T47D (cell line): ENCODE measurements at regions not wholly inside any gene's neighbourhood (a gene's known extent, or its start where the extent isn't known, plus 50 kb on each side); places are given as distances from the start of the nearest gene placed in this dataset.

Experiments
- DNase-seq, 2 experiments: peaks; one replicate each; pipeline versions ENCODE4 v3.0.0 to v3.0.0-alpha.2; 2011 to 2012; ENCODE audit warnings: low read depth in 1 of 2, low spot score in 1 of 2
- JUND ChIP-seq: IDR thresholded peaks from 2 replicates; pipeline ENCODE4 v1.6.1; 2012; ENCODE audit warnings: low read depth
- in situ Hi-C: cut with HindIII; loops from 2 replicates; pipeline ENCODE4 v1.10.0; 2016; ENCODE audit warnings: low sequenced_read_pairs, low pct_unique_long_range_greater_than_20kb

DNA sequence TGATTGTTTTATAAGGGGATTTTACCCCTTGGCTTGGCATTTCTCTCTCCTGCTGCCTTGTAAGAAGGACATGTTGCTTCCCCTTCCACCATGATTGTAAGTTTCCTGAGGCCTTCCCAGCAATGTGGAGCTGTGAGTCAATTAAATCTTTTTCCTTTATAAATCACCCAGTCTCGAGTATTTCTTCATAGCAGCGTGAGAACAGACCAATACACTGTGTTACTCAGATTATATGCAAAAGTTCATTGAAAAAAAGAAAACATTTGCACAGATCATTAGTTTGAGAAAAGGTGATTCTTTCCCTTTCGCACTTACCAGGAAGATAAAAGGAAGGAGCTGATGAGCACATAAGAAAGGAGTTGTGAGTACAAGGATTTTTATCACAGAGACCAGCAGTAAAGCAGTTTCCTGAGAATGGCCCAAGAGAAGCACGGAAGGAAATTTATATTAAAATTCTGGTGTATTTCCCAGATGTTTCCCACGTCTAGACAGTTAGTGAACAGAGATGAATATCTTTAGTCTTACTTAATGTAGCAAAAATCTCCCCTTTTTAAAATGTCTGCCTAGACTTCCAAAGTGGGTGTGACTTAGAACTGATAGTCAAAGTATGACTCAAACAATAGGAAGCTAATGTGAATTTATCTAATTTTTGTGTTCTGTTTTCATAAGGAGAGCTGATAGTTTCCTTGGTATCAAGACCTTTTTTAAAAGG is 431.8 kb upstream of the SGCG start:
- TF ChIP-seq JUND: no peak
- in situ Hi-C loops: no loop called here
- DNase-seq: no peak

DNA sequence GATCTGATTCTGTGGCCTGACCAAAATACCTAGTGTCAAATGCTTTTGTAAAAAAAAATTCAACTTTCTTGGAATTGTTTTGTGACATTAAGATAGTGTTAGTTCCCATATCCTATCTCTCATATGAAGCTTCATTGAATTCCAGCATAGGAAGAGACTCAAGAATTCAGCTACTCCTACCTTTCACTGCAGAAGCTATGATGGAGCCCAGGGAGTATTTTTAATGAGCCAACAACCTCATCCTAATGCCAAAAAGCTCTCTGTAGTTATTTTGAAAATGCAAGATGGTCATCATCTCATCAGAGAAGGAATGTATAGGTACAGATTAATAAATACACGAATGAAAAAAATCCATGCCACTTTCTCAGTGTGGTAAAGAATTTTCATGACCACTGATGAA is 431.2 kb upstream of the SGCG start:
- in situ Hi-C loops: no loop called here
- no peak for TF ChIP-seq JUND
- no peak for DNase-seq

DNA sequence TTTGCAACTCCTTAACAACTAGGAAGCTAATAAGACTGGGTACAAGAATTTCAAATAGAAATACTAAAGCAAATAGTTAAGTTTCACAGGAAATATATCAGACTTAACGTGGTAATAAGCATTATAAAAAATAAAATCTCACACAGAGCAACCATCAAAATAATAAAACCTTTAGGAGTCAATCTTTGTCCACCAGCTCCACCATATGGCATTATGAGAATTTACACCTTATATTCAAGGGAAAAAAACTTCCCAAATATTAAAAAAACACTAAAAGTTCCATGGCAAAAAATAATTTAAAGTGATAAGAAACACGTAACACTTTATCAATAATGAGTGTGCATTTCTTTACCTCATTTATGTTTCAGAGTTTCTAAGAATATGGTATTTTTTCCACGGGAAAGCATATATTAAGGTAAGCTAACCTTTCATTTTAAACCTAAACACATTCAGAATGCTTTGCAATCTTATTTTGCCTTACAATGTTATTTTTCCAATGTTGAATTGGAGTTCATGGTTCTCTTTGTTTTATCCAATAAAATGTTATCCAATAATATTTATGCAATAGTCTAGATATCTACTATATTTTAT is 423.2 kb upstream of the SGCG start:
- DNase-seq: peak in 1 of 2 experiments; percentile 30
- in situ Hi-C loops: no loop called here
- no peak for TF ChIP-seq JUND

DNA sequence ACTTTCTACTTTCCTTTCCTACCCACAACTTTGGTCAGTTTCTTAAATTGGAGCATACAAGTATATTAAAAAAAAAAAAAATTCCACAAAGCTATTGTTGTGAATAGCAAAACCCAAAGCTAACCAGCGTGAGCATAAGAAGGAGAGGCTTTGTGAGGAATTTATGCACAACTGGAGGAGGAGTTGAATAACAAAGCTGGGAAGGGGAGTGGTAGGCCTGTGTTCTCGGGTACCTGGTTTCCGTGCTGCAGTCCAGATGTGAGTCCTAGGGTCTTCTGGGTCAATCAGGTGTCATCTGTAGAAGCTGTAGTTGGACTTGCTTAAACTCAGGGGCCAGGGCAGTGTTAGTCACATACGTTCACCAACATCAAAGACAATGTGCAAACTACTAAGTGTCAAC is 422.5 kb upstream of the SGCG start:
- DNase-seq: no peak
- no peak for TF ChIP-seq JUND
- in situ Hi-C loops: no loop called here

DNA sequence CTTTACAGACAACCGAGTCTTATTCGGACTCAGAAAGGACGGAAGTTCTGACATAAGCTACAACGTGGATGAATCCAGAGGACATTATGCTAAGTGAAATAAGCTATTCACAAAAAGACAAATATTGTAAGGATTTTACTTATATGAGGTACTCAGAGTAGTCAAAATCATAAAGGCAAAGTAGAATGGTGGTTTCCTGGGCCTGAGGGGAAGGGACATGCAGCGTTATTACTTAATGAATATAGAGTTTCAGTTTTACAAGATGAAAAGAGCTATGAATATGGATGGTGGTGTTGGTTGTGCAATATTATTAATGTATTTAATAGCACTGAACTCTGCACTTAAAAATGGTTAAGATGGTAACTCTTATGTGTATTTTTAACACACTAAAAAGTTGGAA is 419.1 kb upstream of the SGCG start:
- no peak for DNase-seq
- in situ Hi-C loops: no loop called here
- TF ChIP-seq JUND: no peak

DNA sequence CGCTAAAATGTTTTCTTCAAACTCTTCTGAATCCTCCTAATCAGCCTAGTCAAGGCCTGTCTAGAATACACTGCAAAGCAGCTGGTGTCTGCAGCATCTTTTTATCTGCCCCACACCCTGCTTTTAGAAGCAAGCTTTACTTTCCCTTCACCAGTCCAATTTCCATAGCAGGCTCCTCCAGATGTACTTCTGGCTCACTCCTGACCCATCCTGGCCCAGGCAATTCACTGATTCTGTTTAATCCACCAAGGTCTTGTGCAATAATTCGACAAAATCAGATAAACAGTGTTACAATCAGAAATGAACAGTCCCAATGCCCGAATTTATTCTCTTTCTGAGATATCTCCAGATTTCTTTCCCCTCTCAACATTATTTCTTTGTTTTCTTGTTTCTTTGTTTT is 415.2 kb upstream of the SGCG start:
- in situ Hi-C loops: no loop called here
- no peak for TF ChIP-seq JUND
- DNase-seq: no peak

DNA sequence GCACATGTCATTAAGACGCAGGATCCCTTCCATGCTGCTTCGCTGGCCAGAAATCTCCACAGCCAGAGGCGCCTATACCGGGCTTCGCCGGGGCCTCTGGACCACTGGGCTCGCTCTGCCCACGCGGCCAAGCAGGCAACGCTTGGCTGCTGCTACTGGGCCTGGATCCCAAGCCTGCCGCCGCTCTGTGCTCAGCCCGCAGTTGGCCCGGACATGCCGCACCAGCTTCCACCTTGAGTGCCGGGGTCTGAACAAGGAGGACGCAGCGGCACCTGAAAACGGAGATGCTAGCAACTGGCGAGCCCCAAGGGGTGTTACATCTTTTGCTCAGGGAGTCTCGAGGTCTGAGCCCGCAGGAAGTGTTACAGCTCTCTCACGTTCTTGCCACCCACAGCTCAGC is 409.9 kb upstream of the SGCG start:
- no peak for TF ChIP-seq JUND
- no peak for DNase-seq
- in situ Hi-C loops: no loop called here

DNA sequence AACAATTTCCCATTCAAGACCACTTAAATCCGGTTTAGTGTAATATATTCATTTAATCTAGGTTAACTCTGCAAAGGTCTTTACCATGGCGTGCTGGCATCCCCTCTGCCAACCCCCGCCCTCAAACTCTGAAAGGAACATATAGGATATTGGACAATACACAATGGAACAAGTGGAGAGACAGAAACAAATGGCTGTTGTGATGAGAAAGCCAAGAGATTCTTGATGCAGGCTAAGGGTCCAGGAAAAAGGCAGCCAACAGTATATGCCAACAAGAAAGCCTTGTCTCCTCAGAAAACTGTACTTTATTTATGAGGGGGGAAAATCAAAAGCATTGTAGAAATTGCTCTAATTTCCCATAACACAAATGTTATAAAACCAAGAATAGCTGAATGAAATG is 407.3 kb upstream of the SGCG start:
- no peak for TF ChIP-seq JUND
- in situ Hi-C loops: no loop called here
- no peak for DNase-seq

DNA sequence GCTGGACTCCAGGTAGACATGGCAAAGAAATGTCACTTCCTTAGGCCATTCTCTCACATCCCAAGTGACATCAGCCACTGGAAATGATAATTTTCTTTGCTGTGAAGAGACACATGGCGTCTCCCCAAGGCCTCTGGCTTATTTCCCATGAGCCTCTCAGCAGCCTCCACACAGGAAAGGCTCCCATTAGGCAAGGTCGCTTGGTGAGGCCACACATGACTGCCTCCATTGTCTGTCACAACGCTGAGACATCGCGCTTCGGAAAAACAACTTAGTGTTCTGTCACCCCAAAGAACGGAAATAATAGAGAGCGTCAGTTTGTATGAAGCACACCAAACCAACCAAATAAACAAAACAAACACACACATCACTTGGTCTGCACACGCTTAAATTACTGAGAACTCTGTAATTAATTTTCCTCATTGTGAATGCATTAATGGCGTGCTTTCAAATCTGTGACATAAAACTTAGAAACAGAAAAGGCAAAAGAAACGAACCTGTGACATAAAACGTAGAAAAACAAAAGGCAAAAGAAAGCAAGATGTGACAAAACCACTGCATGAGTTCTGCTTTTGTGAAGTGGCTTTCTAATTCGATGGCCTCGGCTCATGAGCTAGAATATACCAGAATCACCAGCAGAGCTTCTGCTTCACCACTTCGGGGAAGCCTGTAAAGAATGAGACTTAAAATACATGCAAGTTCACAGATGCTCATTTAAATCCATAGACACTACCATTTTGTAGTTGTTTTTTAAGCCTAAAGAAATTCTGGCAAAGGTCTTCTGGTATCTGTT is 404.2 kb upstream of the SGCG start:
- in situ Hi-C loops: no loop called here
- no peak for TF ChIP-seq JUND
- DNase-seq: no peak

DNA sequence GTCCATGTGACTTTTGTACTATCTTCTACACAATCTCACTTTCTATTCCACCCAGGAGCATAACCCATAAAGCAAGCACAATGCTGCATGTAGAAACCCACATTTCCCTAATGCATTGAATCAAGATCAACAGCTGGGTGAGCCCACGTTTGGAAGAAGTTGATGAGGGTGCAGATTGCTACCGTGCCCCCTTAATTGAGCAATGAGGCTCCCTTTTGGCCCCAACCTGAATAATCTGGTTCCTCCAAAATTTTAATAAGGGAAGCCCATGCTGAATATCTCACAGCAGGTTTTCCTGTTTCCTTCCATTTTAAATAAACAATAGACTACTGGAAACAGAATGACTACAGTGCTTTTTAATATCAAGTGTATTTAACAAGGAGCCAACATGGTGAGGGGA is 403.6 kb upstream of the SGCG start:
- DNase-seq: no peak
- in situ Hi-C loops: no loop called here
- no peak for TF ChIP-seq JUND

DNA sequence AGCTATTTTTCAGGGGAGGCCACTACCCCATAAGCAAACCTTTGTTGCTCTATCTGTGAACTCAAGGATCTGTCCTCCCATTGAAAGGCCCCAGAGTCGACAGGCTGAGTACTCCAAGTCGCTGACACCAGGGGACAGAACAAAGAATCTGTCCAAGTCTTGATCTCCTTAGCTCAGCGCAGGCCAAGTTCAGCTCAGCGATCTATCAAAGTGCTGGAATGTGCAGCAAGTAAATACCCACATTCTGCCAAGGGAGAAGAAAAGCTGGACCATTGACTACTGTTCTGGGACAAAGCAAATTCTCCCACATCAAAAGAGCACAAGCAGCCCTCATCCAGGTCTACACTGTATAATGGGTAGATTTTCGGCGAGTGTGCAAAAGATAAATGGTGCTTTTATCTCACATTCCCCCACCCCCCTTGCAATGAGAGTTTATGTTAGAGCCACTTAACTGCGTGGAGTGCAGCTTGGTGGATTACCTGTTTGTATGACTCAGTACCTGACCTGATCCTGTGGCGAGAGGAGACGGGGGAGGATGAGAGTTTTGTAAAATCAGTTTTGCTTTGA is 391.7 kb upstream of the SGCG start:
- in situ Hi-C loops: no loop called here
- no peak for TF ChIP-seq JUND
- DNase-seq: no peak

DNA sequence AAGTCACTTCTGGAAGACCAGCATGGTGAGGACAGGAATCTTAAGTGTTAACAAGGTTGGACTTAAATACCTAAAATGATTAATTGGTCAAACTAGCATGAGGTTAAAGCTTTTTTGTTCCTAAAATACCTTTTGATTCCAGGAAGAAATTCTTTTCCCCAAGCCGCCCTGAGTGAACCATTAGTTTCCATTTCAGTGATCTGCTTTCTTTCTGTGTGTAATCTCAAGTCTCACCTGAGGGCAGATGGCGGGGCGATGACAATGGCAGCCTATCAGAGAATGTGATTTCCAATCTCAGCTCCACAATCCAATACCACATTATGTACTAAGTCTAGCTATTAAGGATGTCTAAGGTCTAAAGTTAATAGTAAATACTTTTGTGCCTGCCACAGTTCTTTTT is 390.9 kb upstream of the SGCG start:
- TF ChIP-seq JUND: no peak

DNA sequence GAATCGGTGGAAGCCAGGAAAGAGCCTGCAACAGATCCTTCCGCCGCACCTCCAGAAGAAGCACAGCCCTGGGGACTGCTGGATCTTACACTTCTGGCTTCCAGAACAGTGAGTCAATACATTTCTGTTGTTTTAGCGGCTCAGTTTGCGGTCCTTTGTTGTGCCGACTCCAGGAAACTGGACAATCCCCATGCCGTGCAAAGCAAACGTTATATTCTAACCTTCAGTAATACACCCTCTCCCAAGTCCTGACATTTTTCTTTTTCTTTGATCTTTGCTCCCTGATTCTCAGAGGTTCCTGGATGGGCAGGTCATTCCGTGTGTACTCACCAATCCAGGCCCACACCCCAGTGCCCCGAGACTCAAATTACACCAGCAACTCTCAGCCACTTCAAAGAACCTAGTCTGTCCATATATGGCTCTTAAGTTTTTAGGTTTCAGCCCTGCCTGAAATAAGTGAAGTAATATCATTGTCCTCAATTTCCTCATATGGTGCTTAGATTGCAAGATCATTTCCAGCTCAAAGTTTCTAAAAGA is 387.1 kb upstream of the SGCG start:
- in situ Hi-C loops: no loop called here
- DNase-seq: no peak
- TF ChIP-seq JUND: no peak

More for the DNA sequence above, 390.9 kb upstream of the SGCG start:
- in situ Hi-C loops: no loop called here
- no peak for DNase-seq
